Keratinocyte (primary cell): ENCODE measurements at regions not wholly inside any gene's neighbourhood (a gene's known extent, or its start where the extent isn't known, plus 50 kb on each side); places are given as distances from the start of the nearest gene placed in this dataset.

Source experiments
- EZH2 ChIP-seq: IDR thresholded peaks from one replicate; pipeline ENCODE4 v1.6.1; 2012; ENCODE audit warnings: inconsistent platforms, mild to moderate bottlenecking, low read length, moderate library complexity
- TF ChIP-seq, protein P1 (sequence below), 3 experiments: IDR thresholded peaks in 1 of 3; conservative IDR thresholded peaks in 1 of 3; optimal IDR thresholded peaks in 1 of 3; 2 replicates in 2 of 3; 3 replicates in 1 of 3; pipeline versions ENCODE3 to v1.5.1; 2011; ENCODE audit warnings: low read length in 3 of 3, mild to moderate bottlenecking in 3 of 3, moderate library complexity in 2 of 3, control low read depth in 1 of 3, inconsistent platforms in 1 of 3; ENCODE audit not compliant: insufficient read depth in 2 of 3; ENCODE audit errors: extremely low read depth in 1 of 3

DNA sequence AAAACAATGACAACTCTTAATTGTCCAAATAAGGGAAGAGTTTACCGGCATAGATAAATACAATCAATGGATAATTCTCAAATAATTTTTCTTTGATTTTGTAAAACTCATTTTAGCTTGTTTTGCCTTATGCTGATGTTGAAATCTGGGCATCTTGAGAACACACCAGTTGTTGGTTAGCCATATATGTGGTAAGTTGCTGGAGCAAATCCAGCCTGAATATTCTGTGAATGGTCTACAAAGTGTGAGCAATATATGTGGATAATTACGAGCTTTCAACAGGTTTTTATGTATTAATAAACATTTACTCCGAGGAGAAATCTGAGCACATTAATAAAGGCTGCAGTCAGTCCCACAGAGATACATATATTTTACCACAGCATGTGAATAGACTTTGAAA, 423.6 kb downstream of the BCKDHB start:
- TF ChIP-seq, protein P1, sequence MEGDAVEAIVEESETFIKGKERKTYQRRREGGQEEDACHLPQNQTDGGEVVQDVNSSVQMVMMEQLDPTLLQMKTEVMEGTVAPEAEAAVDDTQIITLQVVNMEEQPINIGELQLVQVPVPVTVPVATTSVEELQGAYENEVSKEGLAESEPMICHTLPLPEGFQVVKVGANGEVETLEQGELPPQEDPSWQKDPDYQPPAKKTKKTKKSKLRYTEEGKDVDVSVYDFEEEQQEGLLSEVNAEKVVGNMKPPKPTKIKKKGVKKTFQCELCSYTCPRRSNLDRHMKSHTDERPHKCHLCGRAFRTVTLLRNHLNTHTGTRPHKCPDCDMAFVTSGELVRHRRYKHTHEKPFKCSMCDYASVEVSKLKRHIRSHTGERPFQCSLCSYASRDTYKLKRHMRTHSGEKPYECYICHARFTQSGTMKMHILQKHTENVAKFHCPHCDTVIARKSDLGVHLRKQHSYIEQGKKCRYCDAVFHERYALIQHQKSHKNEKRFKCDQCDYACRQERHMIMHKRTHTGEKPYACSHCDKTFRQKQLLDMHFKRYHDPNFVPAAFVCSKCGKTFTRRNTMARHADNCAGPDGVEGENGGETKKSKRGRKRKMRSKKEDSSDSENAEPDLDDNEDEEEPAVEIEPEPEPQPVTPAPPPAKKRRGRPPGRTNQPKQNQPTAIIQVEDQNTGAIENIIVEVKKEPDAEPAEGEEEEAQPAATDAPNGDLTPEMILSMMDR (optimal IDR thresholded peaks at IDR 0.05 in 1 of 3, IDR thresholded peaks at IDR 0.05 in 1 of 3, conservative IDR thresholded peaks at IDR 0.05 in 1 of 3; ENCODE audit: extremely low read depth in 1 of 3, insufficient read depth in 2 of 3, low read length in 3 of 3), result no peak
- no peak for TF ChIP-seq EZH2
